HG03558 (cell line): ENCODE measurements at regions not wholly inside any gene's neighbourhood (a gene's known extent, or its start where the extent isn't known, plus 50 kb on each side); places are given as distances from the start of the nearest gene placed in this dataset.

Experiments used
- ATAC-seq: cut with Tn5 transposase; IDR thresholded peaks from one replicate; pipeline ENCODE4 v1.9.1; 2021; ENCODE audit warnings: moderate number of reproducible peaks; ENCODE audit not compliant: unreplicated experiment; ENCODE audit errors: extremely low read depth

DNA sequence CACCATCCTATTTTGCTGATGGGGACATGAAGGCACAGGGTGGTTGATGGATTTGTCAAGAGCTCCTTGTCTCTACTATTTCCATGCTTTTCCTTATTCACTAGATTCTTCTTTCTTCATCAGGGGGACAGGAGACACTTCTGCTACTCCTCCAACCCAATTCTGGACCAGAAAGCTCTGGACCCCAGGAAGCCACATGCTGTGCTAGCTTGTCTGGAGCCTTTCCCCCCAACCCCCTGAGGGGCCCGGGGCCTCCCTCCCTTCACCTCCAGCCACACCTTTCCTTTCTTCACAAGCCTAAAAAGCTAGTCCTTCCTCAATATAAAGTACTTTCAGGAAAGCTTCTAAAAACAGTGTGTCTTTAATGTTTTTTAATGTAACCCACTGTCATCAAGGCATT, 75.1 kb upstream of the CAPRIN2 start:
- ATAC-seq: no peak

DNA sequence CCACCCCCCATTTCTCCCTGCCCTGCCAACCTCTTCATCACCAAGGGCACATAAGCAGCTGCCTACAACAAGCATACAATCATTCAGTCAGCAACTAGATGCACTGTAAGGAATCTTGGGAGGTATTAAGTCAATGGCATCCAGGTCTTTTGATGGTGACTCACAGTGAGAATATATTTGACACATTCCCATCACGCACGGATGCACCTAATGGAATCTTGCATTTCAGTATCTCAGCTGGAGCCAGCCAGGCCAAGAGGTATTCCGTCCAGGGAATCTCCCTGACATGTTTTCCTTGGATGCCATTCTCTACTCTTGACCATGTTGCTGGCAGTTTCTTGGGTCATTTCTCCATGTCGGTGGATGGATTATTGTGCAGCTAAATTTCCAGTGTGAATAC, 73.9 kb upstream of the CAPRIN2 start:
- ATAC-seq: no peak

DNA sequence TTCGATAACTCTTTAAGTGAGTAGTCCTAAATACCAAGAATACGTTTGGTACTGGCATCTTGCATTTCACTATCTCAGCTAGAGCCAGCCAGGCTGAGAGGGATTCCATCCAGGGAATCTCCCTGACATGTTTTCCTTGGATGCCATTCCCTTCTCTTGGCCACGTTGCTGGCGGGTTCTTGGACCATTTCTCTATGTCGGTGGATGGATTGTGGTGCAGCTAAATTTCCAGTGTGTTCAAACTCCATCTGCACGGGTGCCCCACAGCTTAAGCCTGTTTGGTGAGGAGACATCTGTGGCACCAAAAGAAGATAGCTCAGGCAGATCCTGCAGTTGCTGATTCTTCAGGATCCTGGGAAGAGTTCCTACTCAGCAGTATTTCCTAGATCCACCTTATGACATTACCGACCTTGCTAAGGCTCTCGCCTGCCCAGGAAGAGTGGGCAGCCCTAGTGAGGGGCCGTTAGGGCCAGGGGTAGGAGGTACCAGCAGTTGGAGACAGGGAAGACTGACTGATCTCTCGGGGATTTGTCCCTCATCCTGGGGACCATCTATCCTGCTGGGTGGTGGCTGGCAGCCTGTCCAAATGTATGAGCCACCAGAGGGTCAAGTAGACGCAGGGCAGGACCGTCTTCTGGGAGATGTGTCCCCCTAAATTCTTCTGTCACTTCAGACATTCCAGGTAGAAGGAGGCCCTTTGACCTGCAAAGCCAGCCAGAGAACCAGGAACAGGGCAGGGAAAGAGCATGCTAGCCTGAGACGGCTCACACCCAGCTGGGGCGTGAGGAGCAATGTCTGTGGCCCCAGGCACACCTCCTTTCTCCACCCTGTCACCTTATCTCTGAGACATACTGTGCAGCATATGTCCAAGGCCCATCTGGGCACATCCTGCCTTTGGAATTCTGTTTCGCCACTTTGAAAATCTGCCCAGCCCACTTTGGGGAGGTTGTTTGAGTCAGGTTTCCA, 72.6 kb upstream of the CAPRIN2 start:
- ATAC-seq: no peak

DNA sequence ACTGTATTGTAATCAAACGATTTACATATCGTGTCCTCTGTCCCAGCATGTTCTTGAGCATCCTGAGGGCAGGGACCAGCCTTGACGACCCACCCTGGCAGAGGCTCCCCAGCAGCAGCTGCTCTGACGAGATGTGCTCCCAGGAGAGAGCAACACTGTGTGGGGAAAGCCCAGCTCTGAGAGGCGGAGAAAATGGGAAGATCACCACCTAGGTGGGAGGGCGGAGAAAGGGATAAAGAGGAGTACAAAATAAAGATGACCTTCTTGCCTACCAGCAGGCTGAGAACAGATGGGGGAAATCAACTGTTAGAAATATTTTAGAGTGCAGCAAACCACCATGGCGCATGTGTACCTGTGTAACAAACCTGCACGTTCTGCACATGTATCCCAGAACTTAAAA, 71.5 kb upstream of the CAPRIN2 start:
- ATAC-seq: no peak

DNA sequence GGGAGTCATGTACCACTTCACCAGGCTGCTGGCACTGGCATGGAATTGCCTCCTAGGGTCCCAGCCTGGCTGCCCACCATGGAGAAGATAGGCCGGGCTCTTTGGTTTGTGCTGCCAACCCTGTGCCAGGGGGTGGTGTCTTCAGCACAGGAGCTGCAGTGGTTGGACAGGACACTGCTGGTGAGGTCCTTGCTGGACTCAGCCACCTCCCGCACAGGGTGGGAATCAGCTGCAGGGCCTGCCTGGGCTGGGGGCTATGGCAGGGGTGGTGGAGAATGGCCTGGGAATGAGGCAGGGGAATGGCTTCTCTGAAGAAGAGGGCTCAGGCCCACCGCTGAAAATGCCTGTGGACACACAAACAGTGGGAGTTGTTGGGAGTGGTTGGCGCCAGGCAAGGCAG, 70.6 kb upstream of the CAPRIN2 start:
- no peak for ATAC-seq

DNA sequence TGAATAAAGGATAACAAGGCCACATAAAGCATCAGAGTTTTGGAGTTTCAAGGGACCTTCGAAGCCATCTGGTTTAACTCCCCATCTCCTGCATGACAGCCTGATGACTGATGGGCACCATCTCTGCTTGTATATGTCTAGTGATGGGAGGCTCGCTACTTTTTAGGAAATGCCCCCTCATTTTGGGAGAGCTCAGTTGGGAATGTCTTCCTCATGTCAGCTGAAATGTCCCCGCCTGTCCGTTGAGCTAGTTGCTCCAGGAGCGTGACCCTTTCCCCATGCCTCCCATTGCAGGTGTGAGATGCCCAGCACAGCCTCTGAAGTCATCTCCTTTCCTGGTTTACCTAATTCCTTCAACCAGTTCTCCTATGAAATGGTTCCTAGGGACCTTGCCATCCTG, 69.6 kb upstream of the CAPRIN2 start:
- ATAC-seq: no peak

DNA sequence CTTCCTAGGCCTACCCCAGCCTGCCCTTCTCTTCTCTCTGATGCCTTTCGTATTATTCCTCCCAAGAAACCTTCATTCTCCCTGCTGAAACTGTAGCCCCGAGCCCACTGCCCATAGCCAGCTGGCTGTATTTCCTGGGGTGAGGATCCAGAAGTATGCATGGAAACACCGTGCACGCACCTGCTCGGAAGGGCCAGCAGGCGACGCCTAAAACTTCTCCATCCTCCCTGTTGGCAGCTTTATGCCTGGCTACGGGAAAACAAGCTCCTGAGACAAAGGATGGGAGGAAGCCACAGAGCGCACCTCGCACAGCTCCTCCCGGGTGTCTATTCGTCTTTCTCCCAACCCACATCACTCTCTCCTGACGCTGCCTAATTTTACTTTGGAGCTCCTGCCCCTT, 69.0 kb upstream of the CAPRIN2 start:
- no peak for ATAC-seq

DNA sequence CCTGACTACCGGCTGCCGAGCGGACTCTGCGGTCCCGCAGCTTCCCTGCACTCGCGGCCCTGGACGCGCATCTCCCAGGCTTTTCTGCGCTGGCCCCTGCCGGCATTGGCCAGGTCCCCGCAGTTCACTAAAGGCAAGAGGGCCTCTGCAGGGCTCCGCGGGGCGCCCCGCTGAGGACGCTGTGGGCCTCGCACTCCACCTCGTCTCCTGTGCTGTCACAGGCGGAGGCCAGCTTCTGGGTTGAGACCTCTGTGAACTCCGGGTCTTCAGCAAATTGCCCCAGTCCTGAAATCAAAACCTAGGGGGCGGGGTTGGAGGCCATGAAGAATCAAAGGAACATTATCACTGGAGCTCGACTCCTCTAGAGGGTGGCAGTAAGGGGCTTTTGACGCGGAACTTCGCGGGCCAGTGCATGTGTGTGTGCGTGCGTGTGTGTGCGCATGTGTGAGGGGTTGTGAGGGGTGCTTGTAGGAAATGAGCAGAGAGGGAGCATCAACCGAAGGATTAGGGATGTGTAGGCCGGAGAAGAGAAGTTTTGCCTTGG, 68.5 kb upstream of the CAPRIN2 start:
- peak; percentile 38 for ATAC-seq

DNA sequence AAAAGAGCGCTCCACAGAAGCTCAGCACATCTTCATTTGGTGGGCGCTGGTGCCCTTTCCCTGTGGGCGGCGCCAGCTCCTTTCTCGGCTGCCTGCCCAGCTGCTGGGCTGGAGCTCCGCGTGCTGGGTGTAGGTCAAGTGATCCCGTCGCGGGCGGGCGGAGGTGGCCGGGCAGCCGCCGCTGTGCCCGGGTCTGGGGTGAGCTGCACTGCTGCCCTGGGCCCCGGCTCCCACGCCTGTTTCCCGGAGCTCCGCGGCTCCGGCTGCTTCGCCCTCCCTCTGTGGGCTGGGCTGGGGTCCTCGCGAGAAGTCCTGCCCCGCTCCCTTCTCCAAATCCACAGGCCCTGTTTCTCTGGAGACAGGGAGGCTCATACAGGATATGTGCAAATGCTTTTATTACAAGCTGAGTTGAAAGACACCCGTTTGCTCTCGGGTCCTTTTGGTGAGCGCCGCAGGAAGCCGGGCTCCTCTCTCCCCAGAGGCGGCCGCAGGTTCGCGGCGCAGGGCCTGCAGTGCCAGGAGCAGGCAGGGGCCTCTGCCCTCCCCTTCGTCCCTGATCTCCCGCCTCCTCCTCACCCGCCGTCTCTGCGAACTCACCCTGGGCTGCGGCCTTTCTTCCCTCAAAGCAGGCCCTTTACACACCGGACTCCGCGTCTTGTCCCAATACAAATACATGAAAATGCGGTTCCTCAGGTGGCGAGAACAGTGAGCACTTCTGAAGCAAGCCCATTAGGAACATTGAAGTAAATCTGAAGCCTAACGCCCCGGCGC, 67.8 kb upstream of the CAPRIN2 start:
- peak; percentile 24 for ATAC-seq

DNA sequence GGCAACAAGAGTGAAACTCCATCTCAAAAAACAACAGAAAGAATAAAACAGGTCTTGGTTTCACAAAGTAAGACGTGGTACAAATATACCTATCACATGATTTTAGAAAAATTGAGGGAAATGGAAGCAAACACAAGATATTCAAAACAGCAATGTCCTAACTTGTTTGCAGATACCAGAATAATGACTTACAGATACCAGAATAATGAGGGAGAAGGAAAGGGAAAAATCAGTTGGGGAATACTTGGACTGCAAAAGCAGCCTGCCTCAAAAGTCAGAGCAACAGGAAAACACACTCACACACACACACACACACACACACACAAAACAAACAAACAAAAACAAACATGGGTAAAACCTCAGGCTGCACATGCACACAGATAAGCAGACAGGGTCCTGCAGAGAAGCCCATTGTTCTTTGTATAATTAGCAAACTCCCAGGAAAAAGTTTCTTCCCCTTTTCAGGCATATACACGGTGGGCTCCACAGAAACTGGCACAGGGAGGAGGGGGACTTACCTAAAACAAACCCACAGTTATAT, 65.7 kb upstream of the CAPRIN2 start:
- no peak for ATAC-seq

DNA sequence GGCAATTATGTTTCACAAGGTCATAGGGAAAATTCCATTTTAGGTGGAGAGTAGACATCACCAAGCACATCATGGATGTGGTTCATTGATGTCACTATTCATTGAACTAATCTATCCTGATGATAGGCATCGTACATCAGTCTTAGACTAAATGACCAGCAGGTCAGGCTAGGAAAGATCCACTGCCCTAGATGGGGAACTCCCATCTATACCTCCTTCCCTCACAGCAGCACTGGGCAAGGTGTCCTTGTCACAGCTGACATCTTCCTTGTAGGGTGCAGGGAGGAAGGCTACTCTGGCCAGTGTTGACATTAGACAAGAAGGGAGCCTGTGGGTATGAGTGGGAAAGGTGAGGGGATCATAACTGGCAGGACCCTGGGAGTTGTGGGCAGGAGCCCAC, 63.8 kb upstream of the CAPRIN2 start:
- no peak for ATAC-seq

DNA sequence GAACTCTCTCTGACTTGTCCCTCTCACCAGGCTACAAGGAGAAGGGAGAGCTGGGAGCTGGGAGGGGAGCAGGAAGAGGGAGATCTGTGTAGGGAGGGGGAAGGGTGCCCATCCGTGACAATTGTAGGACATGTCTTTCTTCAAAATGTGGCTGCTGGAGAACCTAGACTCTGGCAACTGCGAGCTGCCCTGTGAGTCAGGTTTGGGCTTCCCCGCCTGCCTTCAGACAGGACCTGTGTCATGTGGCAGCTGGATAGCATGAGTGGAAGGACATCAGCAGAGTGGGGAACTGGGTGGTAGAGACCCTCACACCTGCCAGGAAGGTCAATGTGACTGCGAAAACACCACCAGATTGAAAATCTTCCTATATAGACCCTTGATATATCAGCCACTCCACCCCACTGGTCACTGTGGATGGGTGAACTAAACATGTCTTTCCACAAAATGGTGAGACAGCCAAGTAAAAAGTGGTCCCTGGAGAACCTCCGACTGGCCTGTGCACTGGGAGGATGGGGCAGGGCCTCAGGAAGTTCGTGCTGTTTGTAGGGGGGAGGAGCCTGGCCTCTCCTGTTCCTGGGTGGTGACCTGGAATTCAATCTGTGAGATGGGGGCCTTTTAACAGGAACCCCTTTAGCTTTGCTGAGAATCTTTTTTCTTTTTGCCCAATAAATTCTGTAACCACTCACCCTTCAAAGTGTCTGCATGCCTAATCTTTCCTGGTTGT, 62.2 kb upstream of the CAPRIN2 start:
- ATAC-seq: no peak

DNA sequence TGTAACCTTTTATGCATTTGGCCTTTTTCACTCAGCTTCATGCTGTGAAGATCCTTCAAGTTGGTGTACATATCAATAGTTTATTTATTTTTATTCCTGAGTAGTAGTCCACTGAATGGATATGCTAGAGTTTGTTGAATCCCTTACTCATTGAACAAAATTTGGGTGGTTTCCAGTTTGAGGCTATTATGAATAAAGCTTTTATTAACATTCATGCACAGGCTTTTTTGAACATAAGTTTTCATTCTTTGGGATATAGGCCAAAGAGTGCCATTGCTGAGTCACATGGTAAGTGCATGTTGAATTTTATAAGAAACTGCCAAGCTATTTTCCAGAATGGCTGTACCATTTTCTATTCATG, 59.5 kb upstream of the CAPRIN2 start:
- no peak for ATAC-seq

DNA sequence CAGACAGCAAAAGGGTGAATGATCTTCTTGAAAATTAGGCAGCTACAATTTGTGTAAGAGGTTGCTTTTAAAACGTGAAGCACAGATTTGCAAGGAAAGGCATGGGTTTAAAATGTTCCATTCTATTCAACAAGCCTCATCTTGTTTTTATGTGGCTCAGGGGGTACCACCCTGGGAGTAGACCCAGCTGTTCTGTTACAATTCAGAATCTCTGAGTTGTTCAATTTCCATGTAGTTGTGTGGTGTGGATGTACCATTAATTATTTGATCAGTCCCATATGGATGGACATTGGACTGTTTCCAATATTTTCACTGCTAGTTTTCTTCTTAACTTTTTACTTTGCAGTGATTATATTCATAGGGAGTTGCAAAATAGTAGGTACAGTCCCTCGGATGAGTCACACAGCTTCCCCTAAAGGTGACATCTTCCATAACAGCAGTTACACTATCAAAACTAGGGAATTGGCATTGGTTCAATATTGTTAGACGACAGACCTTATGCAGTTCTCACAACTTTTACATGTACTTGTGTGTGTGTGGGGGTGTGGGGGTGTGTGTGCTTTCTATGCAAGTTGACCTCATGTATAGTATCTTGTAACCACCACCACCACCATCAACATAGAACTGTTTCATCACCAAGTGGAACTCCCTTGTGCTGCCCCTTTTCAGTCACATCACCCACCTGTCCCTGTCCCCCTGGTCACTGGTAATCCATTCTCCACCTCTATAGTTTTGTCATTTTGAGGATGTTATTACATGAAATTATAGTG, 59.0 kb upstream of the CAPRIN2 start:
- ATAC-seq: no peak

DNA sequence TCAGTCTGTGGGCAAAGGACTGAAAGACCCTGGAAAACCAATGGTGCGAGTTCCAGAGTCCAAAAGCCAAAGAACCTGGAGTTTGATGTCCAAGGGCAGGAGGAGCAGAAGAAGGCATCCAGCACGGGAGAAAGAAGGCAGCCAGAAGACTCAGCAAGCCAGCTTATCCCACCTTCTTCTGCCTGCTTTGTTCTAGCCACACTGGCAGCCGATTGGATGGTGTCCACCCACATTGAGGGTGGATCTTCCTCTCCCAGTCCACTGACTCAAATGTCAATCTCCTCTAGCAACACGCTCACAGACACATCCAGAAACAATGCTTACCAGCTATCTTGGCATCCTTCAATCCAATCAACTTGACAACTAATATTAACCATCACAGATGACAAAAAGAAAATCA, 57.2 kb upstream of the CAPRIN2 start:
- ATAC-seq: no peak

DNA sequence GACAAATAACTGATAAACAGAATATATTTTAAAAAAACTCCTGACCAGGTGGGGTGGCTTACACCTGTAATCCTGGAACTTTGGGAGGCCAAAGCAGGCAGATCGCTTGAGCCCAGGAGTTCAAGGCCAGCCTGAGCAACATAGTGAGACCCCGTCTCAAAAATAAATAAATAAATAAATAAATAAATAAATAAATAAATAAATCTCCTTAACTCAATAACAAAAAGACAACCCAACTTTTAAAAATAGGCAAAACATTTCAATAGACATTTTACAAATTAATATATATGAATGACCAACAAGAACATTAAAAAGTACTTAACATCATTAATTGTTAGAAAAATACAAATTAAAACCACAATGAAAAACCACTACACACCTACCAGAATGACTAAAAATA, 56.2 kb upstream of the CAPRIN2 start:
- ATAC-seq: no peak

DNA sequence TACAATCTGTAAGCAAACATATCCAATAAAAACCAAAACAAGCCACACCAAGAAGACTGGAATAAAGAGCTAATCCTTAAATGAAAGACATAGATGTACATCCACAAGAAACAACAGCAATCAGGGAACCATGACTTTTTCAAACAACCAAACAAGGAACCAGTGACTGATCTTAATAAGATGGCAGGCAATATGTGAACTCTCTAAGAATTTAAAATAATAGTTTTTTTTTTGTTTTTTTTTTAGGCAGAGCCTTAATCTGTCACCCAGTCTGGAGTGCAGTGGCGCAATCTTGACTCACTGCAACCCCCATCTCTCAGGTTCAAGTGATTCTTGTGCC, 52.9 kb upstream of the CAPRIN2 start:
- no peak for ATAC-seq

DNA sequence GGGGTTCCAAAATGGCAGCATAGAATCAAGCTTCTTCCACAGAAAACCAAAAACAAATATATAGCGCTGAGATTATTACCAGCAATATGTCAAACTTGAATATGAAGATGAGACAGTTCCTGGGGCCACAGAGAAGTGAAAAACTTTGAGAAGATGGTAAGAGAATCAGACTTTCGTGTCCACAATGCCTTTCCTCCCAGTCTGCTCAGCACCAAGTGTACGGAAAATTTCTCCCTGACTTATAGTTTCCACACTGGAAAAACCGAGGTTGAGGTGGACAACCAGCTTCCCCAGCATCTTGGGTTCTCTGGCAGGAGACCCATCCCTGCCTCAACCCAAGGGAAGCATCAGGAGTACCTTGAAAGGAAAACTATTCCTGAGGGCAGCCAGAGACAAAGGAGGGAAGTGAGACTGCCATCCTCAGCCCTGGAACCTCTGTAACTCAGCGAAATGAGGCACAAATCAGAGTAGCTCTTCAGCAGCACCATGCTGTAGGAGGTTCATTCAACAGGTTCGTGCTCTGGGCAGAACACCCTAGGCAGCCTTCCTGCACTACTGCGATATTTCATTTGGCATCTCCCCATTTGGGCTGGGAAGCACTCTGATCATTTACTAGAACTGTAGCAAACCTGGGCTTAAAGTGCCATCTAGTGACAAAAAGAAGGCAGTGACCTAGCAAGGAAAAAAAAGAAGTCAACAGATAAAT, 52.4 kb upstream of the CAPRIN2 start:
- ATAC-seq: no peak

DNA sequence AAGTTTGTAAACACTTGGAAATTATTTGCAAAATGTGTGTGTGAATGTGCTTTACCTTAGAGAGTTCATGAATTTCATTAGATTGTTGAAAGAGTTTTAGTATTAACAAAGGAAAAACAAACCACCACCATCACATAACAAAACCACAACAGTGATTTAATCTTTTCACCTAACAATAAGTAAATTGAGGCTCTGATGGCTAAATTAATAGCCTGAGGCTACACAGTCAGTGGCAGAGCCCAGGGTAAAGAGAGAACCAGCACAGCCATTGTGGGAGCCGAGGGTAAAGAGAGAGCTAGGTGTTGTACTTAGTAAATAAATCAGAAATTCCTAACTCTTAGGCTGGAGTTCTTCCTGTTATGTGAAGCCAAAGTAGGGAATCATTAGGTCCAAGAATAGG, 51.2 kb upstream of the CAPRIN2 start:
- ATAC-seq: no peak
